WTC11 (cell line): ENCODE measurements at regions not wholly inside any gene's neighbourhood (a gene's known extent, or its start where the extent isn't known, plus 50 kb on each side); places are given as distances from the start of the nearest gene placed in this dataset.

Source experiments
- CREM ChIP-seq: sonication (generic); formaldehyde crosslinking; IDR thresholded peaks from 2 replicates; pipeline ENCODE4 v1.8.1; 2022; ENCODE audit warnings: mild to moderate bottlenecking, missing genetic modification reagents, moderate library complexity
- ETV6 ChIP-seq: sonication (generic); formaldehyde crosslinking; IDR thresholded peaks from 2 replicates; pipeline ENCODE4 v1.8.1; 2022; ENCODE audit warnings: mild to moderate bottlenecking, missing genetic modification reagents
- IRF2 ChIP-seq: sonication (generic); formaldehyde crosslinking; IDR thresholded peaks from 2 replicates; pipeline ENCODE4 v1.8.0; 2022; ENCODE audit warnings: low read depth, missing genetic modification reagents, borderline replicate concordance
- KAT7 ChIP-seq: sonication (generic); formaldehyde crosslinking; IDR thresholded peaks from 2 replicates; pipeline ENCODE4 v1.8.1; 2023; ENCODE audit warnings: missing genetic modification reagents, mild to moderate bottlenecking, borderline replicate concordance
- MYBL2 ChIP-seq: sonication (generic); formaldehyde crosslinking; IDR thresholded peaks from 2 replicates; pipeline ENCODE4 v1.8.1; 2023; ENCODE audit warnings: mild to moderate bottlenecking, moderate library complexity, missing genetic modification reagents
- NFYB ChIP-seq: sonication (generic); formaldehyde crosslinking; conservative IDR thresholded peaks from 2 replicates; pipeline ENCODE4 v1.8.0; 2022; ENCODE audit warnings: low read depth, missing genetic modification reagents
- SMAD4 ChIP-seq: sonication (generic); formaldehyde crosslinking; IDR thresholded peaks from 2 replicates; pipeline ENCODE4 v1.8.0; 2022; ENCODE audit warnings: mild to moderate bottlenecking, missing genetic modification reagents
- SP1 ChIP-seq: sonication (generic); formaldehyde crosslinking; conservative IDR thresholded peaks from 2 replicates; pipeline ENCODE4 v1.8.1; 2022; ENCODE audit warnings: missing genetic modification reagents
- ZNF263 ChIP-seq: sonication (generic); formaldehyde crosslinking; IDR thresholded peaks from 2 replicates; pipeline ENCODE4 v1.8.1; 2022; ENCODE audit warnings: low read depth, mild to moderate bottlenecking, moderate library complexity, missing genetic modification reagents
- TF ChIP-seq, protein P1 (sequence below): fragments of 200-600 bp; IDR thresholded peaks from 2 replicates; pipeline ENCODE4 v1.8.0; 2022; ENCODE audit warnings: antibody characterized with exemption
- TF ChIP-seq, protein P2 (sequence below): sonication (generic); formaldehyde crosslinking; IDR thresholded peaks from 2 replicates; pipeline ENCODE4 v1.8.1; 2023; ENCODE audit warnings: mild to moderate bottlenecking, moderate library complexity, missing genetic modification reagents
- TF ChIP-seq, protein P3 (sequence below): sonication (generic); formaldehyde crosslinking; IDR thresholded peaks from 2 replicates; pipeline ENCODE4 v1.8.0; 2022; ENCODE audit warnings: mild to moderate bottlenecking, missing genetic modification reagents

DNA sequence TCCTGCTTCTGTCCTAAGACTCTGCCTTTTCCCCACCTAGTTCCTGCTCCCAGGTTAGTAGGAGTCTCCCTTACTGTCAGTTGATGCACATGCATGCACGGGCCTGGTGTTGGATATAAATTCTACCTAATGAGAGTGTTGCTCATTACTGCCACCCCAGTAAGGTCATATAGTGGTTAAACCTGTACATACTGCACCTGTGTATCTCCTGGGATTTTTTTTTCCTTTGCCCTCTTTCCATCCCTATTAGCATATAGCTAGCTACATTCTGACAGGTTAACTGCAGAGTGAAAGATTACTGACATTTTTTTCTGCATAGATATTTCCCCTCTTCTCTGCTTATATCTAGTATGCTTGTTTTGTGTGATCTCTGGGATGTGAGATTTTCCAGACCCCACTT lies 201.5 kb upstream of the PIRT start:
- TF ChIP-seq, protein P1, sequence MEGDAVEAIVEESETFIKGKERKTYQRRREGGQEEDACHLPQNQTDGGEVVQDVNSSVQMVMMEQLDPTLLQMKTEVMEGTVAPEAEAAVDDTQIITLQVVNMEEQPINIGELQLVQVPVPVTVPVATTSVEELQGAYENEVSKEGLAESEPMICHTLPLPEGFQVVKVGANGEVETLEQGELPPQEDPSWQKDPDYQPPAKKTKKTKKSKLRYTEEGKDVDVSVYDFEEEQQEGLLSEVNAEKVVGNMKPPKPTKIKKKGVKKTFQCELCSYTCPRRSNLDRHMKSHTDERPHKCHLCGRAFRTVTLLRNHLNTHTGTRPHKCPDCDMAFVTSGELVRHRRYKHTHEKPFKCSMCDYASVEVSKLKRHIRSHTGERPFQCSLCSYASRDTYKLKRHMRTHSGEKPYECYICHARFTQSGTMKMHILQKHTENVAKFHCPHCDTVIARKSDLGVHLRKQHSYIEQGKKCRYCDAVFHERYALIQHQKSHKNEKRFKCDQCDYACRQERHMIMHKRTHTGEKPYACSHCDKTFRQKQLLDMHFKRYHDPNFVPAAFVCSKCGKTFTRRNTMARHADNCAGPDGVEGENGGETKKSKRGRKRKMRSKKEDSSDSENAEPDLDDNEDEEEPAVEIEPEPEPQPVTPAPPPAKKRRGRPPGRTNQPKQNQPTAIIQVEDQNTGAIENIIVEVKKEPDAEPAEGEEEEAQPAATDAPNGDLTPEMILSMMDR: no peak
- TF ChIP-seq KAT7 (CRISPR knock-in tag) (no peak), ETV6 (CRISPR knock-in tag) (no peak), NFYB (no peak), IRF2 (CRISPR knock-in tag) (no peak), MYBL2 (CRISPR knock-in tag) (no peak), SP1 (no peak), CREM (no peak), SMAD4 (CRISPR knock-in tag) (no peak), ZNF263 (CRISPR knock-in tag) (no peak)
- TF ChIP-seq, protein P2, sequence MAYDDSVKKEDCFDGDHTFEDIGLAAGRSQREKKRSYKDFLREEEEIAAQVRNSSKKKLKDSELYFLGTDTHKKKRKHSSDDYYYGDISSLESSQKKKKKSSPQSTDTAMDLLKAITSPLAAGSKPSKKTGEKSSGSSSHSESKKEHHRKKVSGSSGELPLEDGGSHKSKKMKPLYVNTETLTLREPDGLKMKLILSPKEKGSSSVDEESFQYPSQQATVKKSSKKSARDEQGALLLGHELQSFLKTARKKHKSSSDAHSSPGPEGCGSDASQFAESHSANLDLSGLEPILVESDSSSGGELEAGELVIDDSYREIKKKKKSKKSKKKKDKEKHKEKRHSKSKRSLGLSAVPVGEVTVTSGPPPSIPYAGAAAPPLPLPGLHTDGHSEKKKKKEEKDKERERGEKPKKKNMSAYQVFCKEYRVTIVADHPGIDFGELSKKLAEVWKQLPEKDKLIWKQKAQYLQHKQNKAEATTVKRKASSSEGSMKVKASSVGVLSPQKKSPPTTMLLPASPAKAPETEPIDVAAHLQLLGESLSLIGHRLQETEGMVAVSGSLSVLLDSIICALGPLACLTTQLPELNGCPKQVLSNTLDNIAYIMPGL (CRISPR knock-in tag): no peak
- TF ChIP-seq, protein P3, sequence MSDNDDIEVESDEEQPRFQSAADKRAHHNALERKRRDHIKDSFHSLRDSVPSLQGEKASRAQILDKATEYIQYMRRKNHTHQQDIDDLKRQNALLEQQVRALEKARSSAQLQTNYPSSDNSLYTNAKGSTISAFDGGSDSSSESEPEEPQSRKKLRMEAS (CRISPR knock-in tag): no peak
